GM12878 (cell line): ENCODE measurements at regions not wholly inside any gene's neighbourhood (a gene's known extent, or its start where the extent isn't known, plus 50 kb on each side); places are given as distances from the start of the nearest gene placed in this dataset.

Source experiments
- ATAC-seq: fragments of 200-7000 bp; cut with Tn5 transposase; 3 replicates; pipeline ENCODE4 v1.9.1; 2020; ENCODE audit warnings: mild to moderate bottlenecking, moderate library complexity
- BruUV-seq: library from RNA; stranded (reverse); fragments of 400-500 nt; replicated peaks from 2 replicates; lab custom pipeline; 2021; lab: Mats Ljungman, UMichigan
- CTCF ChIA-PET: fragments of 300-600 bp; sonication (Branson Sonifier 250); formaldehyde crosslinking; extraction: SDS; loops from one replicate; lab custom pipeline; 2021; ENCODE audit warnings: inconsistent platforms; lab: Yijun Ruan, JAX
- POLR2A ChIA-PET: fragments of 350-600 bp; formaldehyde crosslinking; extraction: SDS; loops from one replicate; lab custom pipeline; 2021; ENCODE audit warnings: inconsistent platforms; lab: Charles Lee
- RAD21 ChIA-PET: fragments of 300-600 bp; sonication (Branson Sonifier 250); formaldehyde crosslinking; loops from one replicate; lab custom pipeline; 2023; ENCODE audit warnings: antibody characterized with exemption; ENCODE audit not compliant: unreplicated experiment; lab: Charles Lee
- SMC1A ChIA-PET: fragments of 300-600 bp; sonication (Branson Sonifier 250); formaldehyde crosslinking; loops from one replicate; lab custom pipeline; 2023; ENCODE audit not compliant: unreplicated experiment, uncharacterized antibody; lab: Charles Lee
- DNase-seq: peaks from one replicate; pipeline ENCODE4 v3.0.0-alpha.2; 2011; ENCODE audit warnings: low read depth, low spot score
- FAIRE-seq: peaks from 3 replicates; lab custom pipeline; 2011; peaks lifted over from hg19 to GRCh38; lab: Jason Lieb, UNC
- H2AFZ ChIP-seq: 2 replicates; pipeline ENCODE4 v1.6.0; 2011; ENCODE audit warnings: low read depth, low read length, control low read depth; ENCODE audit not compliant: control insufficient read depth
- H3K27ac ChIP-seq: 2 replicates; pipeline ENCODE4 v1.5.1; 2011; ENCODE audit warnings: control low read depth; ENCODE audit not compliant: control insufficient read depth, insufficient read depth
- H3K27me3 ChIP-seq, 2 experiments: replicated peaks in 1 of 2; 2 replicates each; pipeline versions ENCODE4 v1.6.0 to v1.6.1; 2011; ENCODE audit warnings: low read length in 1 of 2; ENCODE audit not compliant: control insufficient read depth in 2 of 2, insufficient read depth in 2 of 2
- H3K36me3 ChIP-seq, 2 experiments: 2 replicates each; pipeline ENCODE4 v1.5.1; 2011; ENCODE audit warnings: low read length in 1 of 2; ENCODE audit not compliant: control insufficient read depth in 2 of 2, insufficient read depth in 2 of 2
- H3K4me1 ChIP-seq: 2 replicates; pipeline ENCODE4 v1.6.1; 2011; ENCODE audit warnings: mild to moderate bottlenecking, low read length, moderate library complexity, mixed read lengths; ENCODE audit not compliant: control insufficient read depth, insufficient read depth
- H3K4me2 ChIP-seq: 2 replicates; pipeline ENCODE4 v1.6.0; 2011; ENCODE audit warnings: control low read depth; ENCODE audit not compliant: control insufficient read depth, insufficient read depth
- H3K4me3 ChIP-seq: fragments of 200-600 bp; sonication (generic); 2 replicates; pipeline ENCODE4 v1.5.1; 2016
- H3K79me2 ChIP-seq: 2 replicates; pipeline ENCODE4 v1.6.0; 2011; ENCODE audit warnings: low read length; ENCODE audit not compliant: control insufficient read depth, insufficient read depth
- H3K9ac ChIP-seq: 2 replicates; pipeline ENCODE4 v1.8.0; 2011; ENCODE audit warnings: low read length, control low read depth, mixed read lengths; ENCODE audit not compliant: control insufficient read depth, insufficient read depth
- H3K9me3 ChIP-seq: replicated peaks from 3 replicates; pipeline ENCODE4 v1.5.1; 2011; ENCODE audit warnings: mild to moderate bottlenecking, low read length; ENCODE audit not compliant: control insufficient read depth, insufficient read depth
- H4K20me1 ChIP-seq: 2 replicates; pipeline ENCODE4 v1.6.0; 2011; ENCODE audit not compliant: control insufficient read depth, insufficient read depth
- ATF3 ChIP-seq: IDR thresholded peaks from 2 replicates; pipeline ENCODE4 v1.6.1; 2011; ENCODE audit warnings: low read depth, mild to moderate bottlenecking, low read length, moderate library complexity, borderline replicate concordance; ENCODE audit errors: extremely low read depth
- BMI1 ChIP-seq: fragments of 450-650 bp; IDR thresholded peaks from 2 replicates; pipeline ENCODE4 v1.6.1; 2016; ENCODE audit warnings: mild to moderate bottlenecking, moderate library complexity, borderline replicate concordance
- CTCF ChIP-seq, 3 experiments: IDR thresholded peaks in 2 of 3; conservative IDR thresholded peaks in 1 of 3; 2 replicates each; pipeline ENCODE4 v1.5.1; 2011; ENCODE audit warnings: low read depth in 3 of 3, low read length in 3 of 3, mild to moderate bottlenecking in 3 of 3, control low read depth in 2 of 3, moderate library complexity in 2 of 3, inconsistent platforms in 1 of 3, mixed read lengths in 1 of 3; ENCODE audit not compliant: control insufficient read depth in 2 of 3, insufficient read depth in 1 of 3; ENCODE audit errors: extremely low read depth in 1 of 3
- E2F8 ChIP-seq: fragments of 450-650 bp; IDR thresholded peaks from 2 replicates; pipeline ENCODE4 v1.6.1; 2018; ENCODE audit warnings: mild to moderate bottlenecking, low read depth, moderate library complexity; ENCODE audit not compliant: partially characterized antibody
- EP300 ChIP-seq, 2 experiments: fragments of 150-350 bp in 1 of 2; IDR thresholded peaks; 2 replicates each; pipeline ENCODE4 v1.6.1; 2011 to 2012; ENCODE audit warnings: low read depth in 2 of 2, low read length in 2 of 2, borderline replicate concordance in 1 of 2, improper control_type of control experiment in 1 of 2, inconsistent platforms in 1 of 2; ENCODE audit not compliant: control insufficient read depth in 1 of 2
- MYB ChIP-seq: fragments of 150-350 bp; IDR thresholded peaks from 2 replicates; pipeline ENCODE4 v1.6.1; 2014; ENCODE audit warnings: mild to moderate bottlenecking, low read depth, low read length, borderline replicate concordance
- PBX3 ChIP-seq: IDR thresholded peaks from 2 replicates; pipeline ENCODE4 v1.6.1; 2011; ENCODE audit warnings: mild to moderate bottlenecking, low read depth, low read length, moderate library complexity; ENCODE audit not compliant: insufficient replicate concordance
- SPI1 ChIP-seq: IDR thresholded peaks from 2 replicates; pipeline ENCODE4 v1.6.1; 2011; ENCODE audit warnings: low read depth, mild to moderate bottlenecking, low read length, moderate library complexity, borderline replicate concordance; ENCODE audit not compliant: insufficient read depth
- ZSCAN29 ChIP-seq: fragments of 450-650 bp; IDR thresholded peaks from 2 replicates; pipeline ENCODE4 v1.6.1; 2017; ENCODE audit warnings: mild to moderate bottlenecking, moderate library complexity
- WGBS: methylation state at CpG from one replicate; pipeline ENCODE4 v1.1.6; 2016; ENCODE audit warnings: low lambda C conversion rate; ENCODE audit not compliant: insufficient replicate concordance, insufficient coverage; ENCODE audit errors: missing lambda C conversion rate; 5-methylcytosine and 5-hydroxymethylcytosine counted together
- in situ Hi-C: fragments of 300-500 bp; cut with MboI; formaldehyde crosslinking; loops from 9 replicates; pipeline ENCODE4 v1.14.3; 2018; ENCODE audit warnings: mixed read lengths
- intact Hi-C: fragments of 100-400 bp; cut with micrococcal nuclease; formaldehyde crosslinking; loops from one replicate; pipeline ENCODE4 v1.14.2; 2022; ENCODE audit not compliant: unreplicated experiment
- TF ChIP-seq, protein P1 (sequence below): fragments of 450-650 bp; formaldehyde crosslinking; IDR thresholded peaks from 2 replicates; pipeline ENCODE4 v1.5.0; 2022; ENCODE audit warnings: mild to moderate bottlenecking, missing genetic modification characterization
- TF ChIP-seq, protein P2 (sequence below): IDR thresholded peaks from 2 replicates; pipeline ENCODE4 v1.6.1; 2011; ENCODE audit warnings: low read depth, low read length, improper control_type of control experiment, borderline replicate concordance

DNA sequence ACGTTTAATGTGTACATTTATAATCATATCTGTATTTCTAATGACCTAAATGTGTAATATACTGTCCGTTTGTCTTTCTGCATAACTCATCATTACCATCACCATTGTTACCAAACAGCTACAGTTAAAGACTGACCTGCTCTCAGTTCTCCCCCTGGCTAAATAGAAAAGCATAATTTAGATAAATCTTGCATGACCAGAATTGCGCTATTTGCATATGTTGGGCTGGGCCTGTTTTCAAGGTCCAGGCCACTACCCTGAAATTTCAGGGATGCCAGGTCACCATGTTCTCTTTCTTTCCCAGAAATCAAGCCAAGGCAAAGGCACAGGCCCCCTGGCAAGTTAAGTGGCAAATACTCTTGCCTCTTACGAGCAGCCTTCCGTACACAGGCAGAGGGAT lies 78.4 kb downstream of the MARCHF4 start:
- H3K79me2 ChIP-seq = no peaks in the 10 kb centered on the region
- no peak overlapping the region for H3K4me3 ChIP-seq
- no peak overlapping the region for H3K9ac ChIP-seq
- FAIRE-seq (no peak), ATAC-seq (no peak), DNase-seq (no peak)
- in situ Hi-C loops = no loop called here
- H3K9me3 ChIP-seq = no peaks in the 10 kb centered on the region
- H3K27ac ChIP-seq = no peak overlapping the region
- H3K27me3 ChIP-seq = 0 out of 4 replicates have a peak, but pooled peaks cover 0 to 2% of the 10 kb centered on the region in 2 experiments
- WGBS = 55% methylated on average over 5 of the region's 5 CpGs
- CTCF ChIA-PET = interaction anchor here (0.7 to 2.0 kb wide), 3 partner anchors 10 to 71 kb away, joined by 3 to 4 read pairs (median 4); no protein-coding TSS in a partner anchor
- H2AFZ ChIP-seq = no peak overlapping the region
- H3K36me3 ChIP-seq = no peaks in the 10 kb centered on the region
- H4K20me1 ChIP-seq = no peaks in the 10 kb centered on the region
- SMC1A ChIA-PET = interaction anchor here (1.4 kb wide), 2 partner anchors 12 to 71 kb away, joined by 3 to 4 read pairs; no protein-coding TSS in a partner anchor
- BruUV-seq = no TSS peak
- no peaks in the 10 kb centered on the region for H3K4me1 ChIP-seq
- intact Hi-C loops = no loop called here
- POLR2A ChIA-PET = no interaction called here
- RAD21 ChIA-PET = no interaction called here
- no peak overlapping the region for H3K4me2 ChIP-seq
- TF ChIP-seq PBX3 (no peak), E2F8 (no peak), ZSCAN29 (no peak), CTCF (IDR thresholded peaks at IDR 0.05 in 2 of 3, conservative IDR thresholded peaks at IDR 0.05 in 1 of 3; ENCODE audit: control insufficient read depth in 2 of 3, extremely low read depth in 1 of 3, insufficient read depth in 1 of 3, low read depth in 3 of 3, low read length in 3 of 3) (no peak), SPI1 (no peak), ATF3 (no peak), MYB (no peak), BMI1 (no peak), EP300 (IDR thresholded peaks at IDR 0.05; ENCODE audit: borderline replicate concordance in 1 of 2, control insufficient read depth in 1 of 2, low read depth in 2 of 2, low read length in 2 of 2) (no peak)
- TF ChIP-seq, protein P1, sequence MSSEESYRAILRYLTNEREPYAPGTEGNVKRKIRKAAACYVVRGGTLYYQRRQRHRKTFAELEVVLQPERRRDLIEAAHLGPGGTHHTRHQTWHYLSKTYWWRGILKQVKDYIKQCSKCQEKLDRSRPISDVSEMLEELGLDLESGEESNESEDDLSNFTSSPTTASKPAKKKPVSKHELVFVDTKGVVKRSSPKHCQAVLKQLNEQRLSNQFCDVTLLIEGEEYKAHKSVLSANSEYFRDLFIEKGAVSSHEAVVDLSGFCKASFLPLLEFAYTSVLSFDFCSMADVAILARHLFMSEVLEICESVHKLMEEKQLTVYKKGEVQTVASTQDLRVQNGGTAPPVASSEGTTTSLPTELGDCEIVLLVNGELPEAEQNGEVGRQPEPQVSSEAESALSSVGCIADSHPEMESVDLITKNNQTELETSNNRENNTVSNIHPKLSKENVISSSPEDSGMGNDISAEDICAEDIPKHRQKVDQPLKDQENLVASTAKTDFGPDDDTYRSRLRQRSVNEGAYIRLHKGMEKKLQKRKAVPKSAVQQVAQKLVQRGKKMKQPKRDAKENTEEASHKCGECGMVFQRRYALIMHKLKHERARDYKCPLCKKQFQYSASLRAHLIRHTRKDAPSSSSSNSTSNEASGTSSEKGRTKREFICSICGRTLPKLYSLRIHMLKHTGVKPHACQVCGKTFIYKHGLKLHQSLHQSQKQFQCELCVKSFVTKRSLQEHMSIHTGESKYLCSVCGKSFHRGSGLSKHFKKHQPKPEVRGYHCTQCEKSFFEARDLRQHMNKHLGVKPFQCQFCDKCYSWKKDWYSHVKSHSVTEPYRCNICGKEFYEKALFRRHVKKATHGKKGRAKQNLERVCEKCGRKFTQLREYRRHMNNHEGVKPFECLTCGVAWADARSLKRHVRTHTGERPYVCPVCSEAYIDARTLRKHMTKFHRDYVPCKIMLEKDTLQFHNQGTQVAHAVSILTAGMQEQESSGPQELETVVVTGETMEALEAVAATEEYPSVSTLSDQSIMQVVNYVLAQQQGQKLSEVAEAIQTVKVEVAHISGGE (CRISPR knock-in tag) = no peak
- TF ChIP-seq, protein P2, sequence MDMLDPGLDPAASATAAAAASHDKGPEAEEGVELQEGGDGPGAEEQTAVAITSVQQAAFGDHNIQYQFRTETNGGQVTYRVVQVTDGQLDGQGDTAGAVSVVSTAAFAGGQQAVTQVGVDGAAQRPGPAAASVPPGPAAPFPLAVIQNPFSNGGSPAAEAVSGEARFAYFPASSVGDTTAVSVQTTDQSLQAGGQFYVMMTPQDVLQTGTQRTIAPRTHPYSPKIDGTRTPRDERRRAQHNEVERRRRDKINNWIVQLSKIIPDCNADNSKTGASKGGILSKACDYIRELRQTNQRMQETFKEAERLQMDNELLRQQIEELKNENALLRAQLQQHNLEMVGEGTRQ = no peak
